Activated CD4-positive, alpha-beta T cell treated with anti-CD3 and anti-CD28 coated beads, Interleukin-2, Interleukin-4, amounts not matched to agents 100 ng/mL and 50 ng/mL, durations not matched to agents 16 hours and 8 hours (primary cell): ENCODE measurements at regions not wholly inside any gene's neighbourhood (a gene's known extent, or its start where the extent isn't known, plus 50 kb on each side); places are given as distances from the start of the nearest gene placed in this dataset.

Experiments
- DNase-seq: peaks from one replicate; pipeline ENCODE4 v3.0.0-alpha.2; 2020; ENCODE audit warnings: low spot score

DNA sequence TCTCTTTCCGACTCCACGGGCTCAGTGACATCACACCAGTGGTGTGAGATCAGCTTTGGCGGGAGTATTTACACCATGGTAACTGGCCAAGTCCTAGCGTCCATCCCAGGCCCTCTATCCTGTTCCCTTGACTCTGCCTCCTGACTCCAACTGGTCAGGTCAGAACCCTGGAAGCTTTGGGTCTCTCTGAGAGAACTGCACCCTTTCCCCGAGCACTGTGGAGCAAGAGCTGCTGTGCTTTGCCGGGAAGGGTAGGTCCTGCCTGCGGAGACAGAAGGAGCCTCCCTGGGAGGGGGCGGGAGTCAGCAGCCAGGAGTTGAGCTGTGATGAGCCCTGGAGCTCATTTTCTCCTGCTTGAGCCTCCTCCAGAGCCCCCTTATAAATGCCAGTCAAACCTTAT, 212.1 kb upstream of the TNRC6C start:
- no peak for DNase-seq

DNA sequence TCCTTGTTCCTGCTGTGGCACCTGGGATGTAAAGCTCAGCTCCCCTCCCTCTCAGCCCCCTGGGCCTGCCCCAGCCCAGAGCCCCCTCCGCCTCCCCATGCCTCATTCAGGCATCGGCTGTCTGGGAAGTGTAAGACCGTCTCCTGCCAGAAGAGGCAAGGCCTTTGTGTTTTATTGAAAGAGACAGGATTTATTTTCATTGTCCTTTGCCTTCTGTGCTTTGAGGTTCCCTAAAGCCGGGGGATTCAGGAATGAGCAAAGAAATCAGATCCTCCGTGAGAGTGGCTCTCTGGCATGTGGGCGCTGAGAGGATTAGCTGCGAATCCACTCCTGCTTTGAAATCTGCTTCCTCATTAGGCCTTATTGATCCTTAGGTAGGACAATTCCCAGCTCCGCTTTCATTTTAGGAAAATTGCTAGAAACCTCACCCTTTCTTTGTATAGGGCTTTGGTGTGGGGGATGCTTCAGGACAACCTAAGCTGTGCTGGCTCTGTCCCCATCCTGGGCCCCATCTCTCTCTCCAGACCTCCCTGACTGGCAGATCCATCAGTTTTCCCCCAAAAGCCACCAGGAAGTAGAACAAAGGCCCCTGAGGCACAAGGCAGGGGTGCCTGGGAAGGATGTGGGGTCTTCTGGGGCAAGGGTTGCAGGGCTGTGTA, 211.5 kb upstream of the TNRC6C start:
- no peak for DNase-seq

GRCh38 chr17:77748436-77748835, 210.1 kb upstream of the TNRC6C start:
- DNase-seq: no peak

- DNase-seq: no peak
Measured at GRCh38 chr17:77749321-77749751, 209.2 kb upstream of the TNRC6C start.

- no peak for DNase-seq
Measured at GRCh38 chr17:77749989-77750388, 208.5 kb upstream of the TNRC6C start.

GRCh38 chr17:77750427-77751043, 208.0 kb upstream of the TNRC6C start:
- no peak for DNase-seq

DNA sequence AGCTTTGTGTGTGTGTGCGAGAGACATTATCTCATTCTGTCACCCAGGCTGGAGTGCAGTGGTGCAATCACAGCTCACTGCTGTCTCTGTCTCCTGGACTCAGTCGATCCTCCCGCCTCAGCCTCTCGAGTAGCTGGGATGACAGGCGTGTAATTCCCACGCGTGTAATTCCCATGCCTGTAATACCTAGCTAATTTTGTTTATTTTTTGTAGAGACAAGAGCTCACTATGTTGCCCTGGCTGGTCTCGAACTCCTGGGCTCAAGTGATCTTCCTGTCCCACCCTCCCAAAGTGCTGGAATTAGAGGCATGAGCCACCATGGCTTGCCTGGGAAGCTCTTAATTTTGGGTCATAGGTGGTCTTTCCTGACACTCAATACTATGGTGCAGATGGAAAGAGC, 205.3 kb upstream of the TNRC6C start:
- DNase-seq: no peak

DNA sequence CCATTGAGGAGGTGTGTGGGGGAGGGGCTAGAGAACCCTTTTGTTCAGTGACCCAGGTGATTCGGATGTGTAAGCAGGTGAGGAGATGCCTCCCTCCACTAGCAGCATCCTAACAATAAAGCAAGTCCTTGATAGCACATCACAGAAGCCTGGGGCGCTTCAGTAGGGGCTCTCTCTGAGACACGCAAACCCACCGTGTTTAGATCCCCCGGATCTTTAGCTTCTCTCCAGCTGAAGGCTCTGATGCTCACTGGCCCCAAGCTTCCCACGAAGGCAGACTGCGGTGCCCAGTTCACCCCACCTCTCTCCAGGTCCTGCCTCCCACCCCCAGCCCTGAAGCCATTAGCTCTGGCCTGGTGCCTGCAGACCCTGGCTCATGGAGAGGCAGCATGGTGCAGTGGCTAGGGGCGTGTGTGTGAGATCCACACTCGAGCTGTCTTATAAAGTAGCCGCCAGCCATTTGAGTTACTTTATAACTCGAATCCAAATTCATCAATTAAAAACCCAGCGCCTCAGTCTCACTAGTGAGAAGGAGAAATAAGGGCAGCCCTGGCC, 204.7 kb upstream of the TNRC6C start:
- DNase-seq: no peak

GRCh38 chr17:77754956-77755355, 203.5 kb upstream of the TNRC6C start:
- no peak for DNase-seq

DNA sequence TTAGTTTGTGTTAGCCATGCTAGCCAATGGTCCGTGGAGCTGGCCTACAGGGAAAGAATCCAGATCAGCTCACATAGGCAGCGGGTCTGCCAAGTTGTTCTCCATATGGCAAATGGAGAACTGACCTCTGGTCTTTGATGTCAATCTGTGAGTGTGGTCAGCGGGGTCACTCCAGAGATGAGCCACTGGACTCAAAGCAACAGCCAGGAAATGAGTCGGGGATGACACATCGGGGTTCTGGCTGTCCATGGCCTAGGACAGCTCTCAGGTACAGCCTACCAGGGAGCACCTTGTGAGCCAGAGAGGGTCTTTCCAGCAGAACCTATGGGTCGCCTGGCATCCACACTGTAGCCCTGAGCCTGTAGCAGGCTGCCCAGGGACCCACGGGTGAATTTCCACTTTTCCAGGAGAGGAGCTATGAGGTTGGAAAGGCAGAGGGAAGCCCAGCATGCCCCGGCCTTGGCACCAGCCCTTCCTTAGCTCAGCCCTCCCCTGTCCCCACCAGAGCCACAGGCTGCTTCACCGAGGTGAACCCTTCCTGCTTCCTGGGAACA, 203.0 kb upstream of the TNRC6C start:
- no peak for DNase-seq

DNA sequence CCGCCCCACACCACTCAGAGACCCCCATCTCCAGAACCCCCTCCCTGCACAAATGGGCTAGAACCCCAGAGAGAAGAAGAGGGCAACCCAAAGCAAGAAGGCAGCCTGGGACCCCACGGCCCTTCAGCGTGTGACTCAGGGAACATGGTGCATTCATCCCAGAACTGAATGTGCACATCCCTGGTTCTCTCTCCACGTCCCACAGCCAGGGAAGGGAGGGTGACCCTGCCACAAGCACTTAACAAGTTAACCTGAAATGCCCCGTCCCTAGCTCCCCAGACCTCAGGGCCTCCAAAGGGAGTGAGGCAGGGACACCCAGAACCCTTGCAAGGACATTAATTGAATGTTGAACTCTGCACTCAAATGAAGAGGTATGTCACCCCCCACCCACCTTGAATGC, 202.5 kb upstream of the TNRC6C start:
- no peak for DNase-seq

DNA sequence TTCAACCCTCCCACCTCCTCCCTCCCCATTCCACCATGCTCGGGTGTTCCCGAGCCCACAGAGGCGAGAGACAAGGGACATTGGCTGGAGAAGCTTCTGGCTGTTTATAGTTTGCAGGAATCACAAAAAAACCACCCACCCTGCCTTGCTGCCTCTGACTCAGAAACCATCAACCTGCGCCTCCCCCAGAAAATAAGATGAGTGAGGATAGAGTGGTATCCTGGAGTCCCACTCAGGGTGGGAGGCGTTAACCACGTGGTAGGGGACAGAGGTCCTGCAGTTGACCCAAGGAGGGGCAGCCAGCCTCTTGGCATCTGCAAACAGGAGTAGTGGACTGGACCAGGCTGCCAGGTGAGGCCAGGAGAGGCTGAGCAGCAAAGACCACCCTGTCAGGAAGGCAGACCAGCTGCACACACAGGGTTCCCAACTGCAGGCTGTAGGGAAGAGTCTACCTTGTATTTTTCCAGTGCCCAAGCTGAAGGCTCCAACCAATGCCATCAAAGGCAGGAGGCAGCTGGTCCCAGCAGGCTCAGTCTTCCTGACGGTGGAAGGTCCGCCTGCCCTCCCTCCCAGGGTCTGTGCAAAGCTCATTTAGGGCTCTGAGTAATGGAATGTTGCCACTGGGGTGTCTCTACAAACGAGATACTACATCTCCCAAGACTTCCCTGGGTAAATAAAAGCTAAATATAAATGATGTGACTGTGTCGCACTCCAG, 201.5 kb upstream of the TNRC6C start:
- DNase-seq: no peak

DNA sequence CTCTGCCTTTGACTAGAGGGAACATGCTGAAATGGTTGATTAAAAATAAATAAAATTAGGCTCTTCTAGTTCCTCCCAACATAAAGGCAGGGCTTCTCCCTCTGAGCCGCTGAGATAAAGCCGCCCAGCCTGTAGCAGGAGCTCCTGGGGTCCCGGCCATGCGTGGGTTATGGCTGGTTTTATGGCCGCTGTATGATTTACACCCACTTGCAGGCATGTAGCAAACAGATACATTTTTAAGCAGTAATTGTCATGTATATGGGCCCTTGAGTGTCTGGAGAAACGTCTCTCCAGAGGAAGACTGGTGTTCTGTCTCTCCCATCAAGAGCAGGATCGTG, 201.0 kb upstream of the TNRC6C start:
- no peak for DNase-seq

GRCh38 chr17:77763023-77763422, 195.5 kb upstream of the TNRC6C start:
- DNase-seq: no peak

DNA sequence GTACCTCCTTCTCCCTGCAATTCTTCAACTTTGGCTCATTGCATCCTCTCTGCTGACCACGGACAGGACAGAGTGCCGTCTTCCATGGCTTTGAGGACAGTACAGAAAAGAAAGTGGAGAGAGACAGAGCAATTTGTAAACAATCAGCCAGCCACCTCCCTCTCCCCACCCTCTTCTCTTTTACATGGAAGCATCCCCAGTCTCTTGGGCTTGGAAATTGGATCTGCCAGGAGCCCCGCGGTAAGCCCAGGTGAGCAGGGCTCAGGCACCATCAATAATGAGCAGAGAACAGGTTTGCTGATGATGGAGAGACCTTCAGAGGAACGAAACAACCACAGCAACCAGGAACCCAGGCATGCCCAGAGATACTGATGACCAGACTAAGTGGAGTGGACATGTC, 194.9 kb upstream of the TNRC6C start:
- no peak for DNase-seq

GRCh38 chr17:77765292-77765691, 193.2 kb upstream of the TNRC6C start:
- DNase-seq: no peak

DNA sequence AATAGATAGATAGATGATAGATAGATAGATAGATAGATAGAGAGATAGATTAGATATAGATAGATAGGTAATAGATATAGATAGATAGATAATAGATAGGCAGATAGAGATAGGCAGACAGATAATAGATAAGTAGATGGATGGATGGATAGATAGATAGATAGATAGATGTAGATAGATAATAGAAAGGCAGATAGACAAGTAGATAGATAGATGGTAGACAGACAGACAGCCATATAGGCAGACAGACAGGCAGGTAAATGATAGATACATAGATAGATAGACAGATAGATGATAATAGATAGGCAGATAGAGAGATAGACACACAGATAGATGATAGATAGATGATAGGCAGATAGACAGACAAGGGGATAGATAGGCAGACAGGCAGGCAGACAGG, 191.4 kb upstream of the TNRC6C start:
- DNase-seq: no peak

- DNase-seq: no peak
Measured at GRCh38 chr17:77768248-77768852, 190.2 kb upstream of the TNRC6C start.

DNA sequence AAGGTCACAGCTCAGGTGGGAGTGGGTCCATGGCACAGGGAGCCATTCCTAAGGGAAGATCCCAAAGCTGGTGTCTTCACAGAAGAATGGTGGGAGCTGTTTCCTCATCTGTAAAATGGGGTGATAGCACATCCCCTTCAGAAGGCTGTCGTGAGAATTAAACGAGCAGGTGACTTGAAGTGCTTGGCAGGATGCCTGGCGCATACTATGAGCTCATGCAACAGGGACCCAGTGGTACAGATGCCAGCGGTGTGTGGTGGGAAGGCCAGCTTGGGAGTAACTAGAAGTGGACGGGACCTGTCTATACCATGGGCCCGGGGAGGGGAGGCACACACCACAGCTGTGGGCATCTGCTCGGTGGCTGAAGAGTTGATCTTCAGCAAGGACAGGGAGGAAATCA, 189.3 kb upstream of the TNRC6C start:
- DNase-seq: no peak

- no peak for DNase-seq
Measured at GRCh38 chr17:77769762-77770161, 188.7 kb upstream of the TNRC6C start.

DNA sequence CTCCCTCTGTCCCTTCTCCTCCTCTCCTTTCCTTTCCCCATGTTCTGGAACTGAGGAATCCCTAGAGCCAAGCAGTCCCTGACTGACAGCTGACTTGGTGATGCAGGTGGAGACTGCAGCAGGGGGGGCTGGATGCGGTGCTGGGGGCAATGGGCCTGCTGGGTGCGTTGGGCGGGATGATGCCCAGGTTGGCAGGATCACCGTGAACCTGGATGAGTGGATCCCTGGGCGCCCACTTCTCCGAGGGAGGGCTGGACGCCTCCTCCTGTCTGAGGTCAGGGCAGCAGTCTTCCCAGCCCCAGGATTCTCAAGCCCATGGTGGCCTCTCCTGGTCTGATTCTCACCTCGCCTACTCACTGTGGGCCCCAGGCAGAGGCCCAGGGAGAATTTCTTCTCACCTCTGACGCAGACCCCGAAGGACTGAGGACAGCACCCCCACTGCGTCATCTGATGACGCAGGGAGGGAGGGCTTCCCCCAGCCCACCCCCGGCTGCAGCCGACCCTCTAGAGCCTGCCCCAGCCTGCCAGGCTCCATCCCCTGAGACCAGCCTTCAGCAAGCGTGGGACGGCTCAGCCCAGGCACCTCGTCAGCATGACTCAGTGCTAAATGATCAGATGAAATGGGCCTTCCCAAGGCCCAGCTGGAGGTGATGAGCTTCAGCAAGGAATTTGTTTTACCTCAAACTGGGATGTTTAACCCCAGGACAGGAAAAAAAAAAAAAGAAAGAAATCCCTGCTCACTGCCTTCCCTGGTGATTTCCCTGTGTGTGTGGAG, 188.0 kb upstream of the TNRC6C start:
- no peak for DNase-seq

DNA sequence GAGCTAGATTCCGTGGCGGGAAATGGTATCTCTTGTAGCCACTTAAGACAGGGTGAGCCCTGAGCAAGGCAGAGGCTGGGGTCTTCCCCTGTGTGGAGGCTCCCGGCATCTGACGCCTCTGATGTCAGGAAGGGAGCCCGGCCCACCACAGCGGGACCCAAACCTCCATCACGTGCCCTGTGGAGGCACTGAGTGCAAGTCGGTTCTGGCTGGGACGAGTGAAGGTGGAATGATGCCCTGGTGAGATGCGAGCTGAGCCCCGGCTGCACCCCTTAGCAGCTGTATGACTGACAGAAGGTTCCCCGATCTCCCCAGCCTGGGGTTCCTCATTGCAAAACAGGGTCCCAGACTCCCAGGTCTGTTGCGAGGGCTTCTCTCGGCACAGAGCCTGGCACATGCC, 187.4 kb upstream of the TNRC6C start:
- no peak for DNase-seq
